Suprapubic skin (tissue), 4 donors: ENCODE measurements at regions not wholly inside any gene's neighbourhood (a gene's known extent, or its start where the extent isn't known, plus 50 kb on each side); places are given as distances from the start of the nearest gene placed in this dataset.

Experiments
- DNase-seq, 2 donors: peaks; one replicate each; pipeline ENCODE4 v3.0.0-alpha.2; 2019; ENCODE audit warnings: low spot score in 2 of 2
- H3K27ac ChIP-seq: fragments of 200-600 bp; sonication (generic); one replicate; pipeline ENCODE4 v1.5.1; 2019
- H3K27me3 ChIP-seq: fragments of 200-600 bp; sonication (generic); one replicate; pipeline ENCODE4 v1.5.1; 2019
- H3K36me3 ChIP-seq: fragments of 200-600 bp; sonication (generic); one replicate; pipeline ENCODE4 v1.5.1; 2019
- H3K4me1 ChIP-seq: fragments of 200-600 bp; sonication (generic); one replicate; pipeline ENCODE4 v1.5.1; 2019
- H3K4me3 ChIP-seq: fragments of 200-600 bp; sonication (generic); one replicate; pipeline ENCODE4 v1.5.1; 2019; ENCODE audit warnings: mild to moderate bottlenecking
- H3K9me3 ChIP-seq: fragments of 200-600 bp; sonication (generic); one replicate; pipeline ENCODE4 v1.5.1; 2019
- EP300 ChIP-seq: sonication (generic); formaldehyde crosslinking; IDR thresholded peaks from one replicate; pipeline ENCODE4 v1.6.1; 2017; ENCODE audit warnings: antibody characterized with exemption
- POLR2A ChIP-seq, 2 donors: fragments of 450-650 bp; IDR thresholded peaks; one replicate each; pipeline ENCODE4 v1.6.1; 2017; ENCODE audit warnings: antibody characterized with exemption in 2 of 2, mild to moderate bottlenecking in 2 of 2, moderate library complexity in 2 of 2
- POLR2AphosphoS5 ChIP-seq, 3 donors: sonication (generic); formaldehyde crosslinking; IDR thresholded peaks; one replicate each; pipeline ENCODE4 v1.6.1; 2017; ENCODE audit warnings: antibody characterized with exemption in 3 of 3
- WGBS: methylation state at CpG from one replicate; pipeline ENCODE4 v1.1.5; 2018; 5-methylcytosine and 5-hydroxymethylcytosine counted together
- TF ChIP-seq, protein P1 (sequence below), 2 donors: fragments of 200-600 bp in 1 of 2; fragments of 450-650 bp in 1 of 2; sonication (generic) in 1 of 2; IDR thresholded peaks; one replicate each; pipeline ENCODE4 v1.5.1; 2016 to 2019; ENCODE audit warnings: antibody characterized with exemption in 2 of 2, mild to moderate bottlenecking in 1 of 2, moderate library complexity in 1 of 2

DNA sequence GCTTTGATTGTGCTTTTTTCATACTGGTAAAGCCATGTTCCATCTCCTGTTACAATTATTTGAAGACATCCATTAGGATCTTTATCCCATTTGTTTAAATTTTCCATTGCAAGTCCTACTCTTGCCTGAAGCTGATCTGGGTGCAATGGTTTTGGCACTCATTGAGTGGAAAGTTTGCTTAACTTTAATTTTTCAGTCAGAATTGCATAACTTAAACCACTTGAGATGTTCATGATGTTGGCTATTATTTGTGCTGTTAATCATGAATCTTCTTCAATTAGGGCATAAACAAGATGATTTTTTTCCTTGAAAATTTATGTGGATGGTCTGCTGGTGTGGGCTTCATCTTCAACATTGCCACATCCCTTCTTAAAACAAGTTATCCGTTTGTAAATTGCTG is 180.1 kb downstream of the ST6GAL2 start:
- Histone ChIP-seq H3K27ac (no peak overlapping the region), H3K4me1 (peaks cover 9% of the 10 kb centered on the region), H3K36me3 (no peaks in the 10 kb centered on the region), H3K9me3 (no peaks in the 10 kb centered on the region), H3K4me3 (no peak overlapping the region), H3K27me3 (no peaks in the 10 kb centered on the region)
- no peak for TF ChIP-seq POLR2A (IDR thresholded peaks at IDR 0.05)
- TF ChIP-seq POLR2AphosphoS5 (IDR thresholded peaks at IDR 0.05): no peak
- TF ChIP-seq, protein P1, sequence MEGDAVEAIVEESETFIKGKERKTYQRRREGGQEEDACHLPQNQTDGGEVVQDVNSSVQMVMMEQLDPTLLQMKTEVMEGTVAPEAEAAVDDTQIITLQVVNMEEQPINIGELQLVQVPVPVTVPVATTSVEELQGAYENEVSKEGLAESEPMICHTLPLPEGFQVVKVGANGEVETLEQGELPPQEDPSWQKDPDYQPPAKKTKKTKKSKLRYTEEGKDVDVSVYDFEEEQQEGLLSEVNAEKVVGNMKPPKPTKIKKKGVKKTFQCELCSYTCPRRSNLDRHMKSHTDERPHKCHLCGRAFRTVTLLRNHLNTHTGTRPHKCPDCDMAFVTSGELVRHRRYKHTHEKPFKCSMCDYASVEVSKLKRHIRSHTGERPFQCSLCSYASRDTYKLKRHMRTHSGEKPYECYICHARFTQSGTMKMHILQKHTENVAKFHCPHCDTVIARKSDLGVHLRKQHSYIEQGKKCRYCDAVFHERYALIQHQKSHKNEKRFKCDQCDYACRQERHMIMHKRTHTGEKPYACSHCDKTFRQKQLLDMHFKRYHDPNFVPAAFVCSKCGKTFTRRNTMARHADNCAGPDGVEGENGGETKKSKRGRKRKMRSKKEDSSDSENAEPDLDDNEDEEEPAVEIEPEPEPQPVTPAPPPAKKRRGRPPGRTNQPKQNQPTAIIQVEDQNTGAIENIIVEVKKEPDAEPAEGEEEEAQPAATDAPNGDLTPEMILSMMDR (IDR thresholded peaks at IDR 0.05): no peak
- no peak for TF ChIP-seq EP300
- WGBS: 59% methylated on average over 1 of the region's 1 CpG
- no peak for DNase-seq

DNA sequence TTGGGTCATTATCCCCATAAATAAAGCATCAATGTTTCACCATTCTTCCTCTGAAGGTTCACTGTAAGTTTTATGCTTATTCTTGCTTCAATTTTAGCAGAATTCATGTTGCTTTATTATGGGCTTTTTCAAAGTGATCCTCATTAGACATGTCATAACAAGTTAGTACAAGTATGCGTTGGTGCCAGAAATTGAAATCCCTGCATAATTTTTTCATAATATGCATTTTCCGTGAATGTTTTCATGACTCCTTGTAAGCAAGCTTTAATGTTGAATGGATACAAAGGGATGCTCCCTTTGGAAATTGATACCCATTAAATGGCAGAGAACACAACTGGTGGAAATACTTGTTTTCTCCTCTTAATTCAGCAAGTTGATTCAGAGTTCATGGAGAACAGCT is 179.7 kb downstream of the ST6GAL2 start:
- H3K27me3 ChIP-seq: no peaks in the 10 kb centered on the region
- WGBS: 47% methylated on average over 2 of the region's 2 CpGs
- no peak for DNase-seq

DNA sequence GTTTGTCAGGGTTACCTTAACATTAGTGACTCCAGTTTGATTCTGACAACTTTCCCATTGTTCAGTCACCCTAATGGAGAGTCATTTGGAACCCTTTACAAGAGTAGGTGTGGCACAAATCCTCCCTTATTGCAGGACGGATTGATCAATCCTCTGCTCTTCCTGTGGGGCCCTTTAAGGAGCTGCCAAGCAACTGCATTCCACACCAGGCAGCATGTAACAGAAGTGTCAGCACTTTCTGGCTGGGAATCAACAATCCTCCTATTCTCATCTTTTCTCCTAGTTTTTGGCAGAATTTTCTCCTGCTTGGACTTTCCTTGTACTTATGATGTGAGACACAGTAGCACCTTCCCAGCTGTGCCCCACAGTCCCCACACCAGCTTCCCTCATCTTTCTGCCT is 177.8 kb downstream of the ST6GAL2 start:
- WGBS: 0% methylated on average over 1 of the region's 1 CpG
- H3K4me1 ChIP-seq: peaks cover 9% of the 10 kb centered on the region
- TF ChIP-seq POLR2A (IDR thresholded peaks at IDR 0.05) (no peak), EP300 (no peak)
- no peaks in the 10 kb centered on the region for H3K9me3 ChIP-seq
- no peaks in the 10 kb centered on the region for H3K36me3 ChIP-seq
- DNase-seq: no peak
- H3K27ac ChIP-seq: no peak overlapping the region
- no peaks in the 10 kb centered on the region for H3K27me3 ChIP-seq
- no peak overlapping the region for H3K4me3 ChIP-seq

More for the DNA sequence above, 179.7 kb downstream of the ST6GAL2 start:
- TF ChIP-seq, protein P1 (IDR thresholded peaks at IDR 0.05): no peak
- TF ChIP-seq POLR2A (IDR thresholded peaks at IDR 0.05) (no peak), POLR2AphosphoS5 (IDR thresholded peaks at IDR 0.05) (no peak), EP300 (no peak)
- H3K9me3 ChIP-seq: no peaks in the 10 kb centered on the region
- H3K27ac ChIP-seq: no peak overlapping the region
- peaks cover 9% of the 10 kb centered on the region for H3K4me1 ChIP-seq
- H3K4me3 ChIP-seq: no peak overlapping the region
- H3K36me3 ChIP-seq: no peaks in the 10 kb centered on the region

DNA sequence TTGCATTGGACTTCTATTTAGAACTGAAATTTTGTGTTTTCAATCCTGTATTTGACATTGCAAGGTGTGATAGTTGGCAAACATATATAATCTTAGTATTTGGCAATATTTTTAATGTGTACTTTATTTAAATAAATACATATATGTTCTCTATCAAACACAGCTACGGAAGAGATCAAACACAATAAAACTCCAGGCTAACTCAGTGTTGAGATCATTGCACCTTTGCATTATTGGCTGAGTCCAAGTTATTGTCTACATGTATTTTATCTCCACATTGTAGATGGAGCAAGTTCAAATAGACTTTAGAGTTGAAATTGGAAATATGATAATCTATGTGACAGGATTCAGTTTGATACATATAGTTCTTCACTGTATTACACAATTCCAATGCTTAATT is 176.7 kb downstream of the ST6GAL2 start:
- TF ChIP-seq POLR2A (IDR thresholded peaks at IDR 0.05) (no peak), POLR2AphosphoS5 (IDR thresholded peaks at IDR 0.05) (no peak), EP300 (no peak)
- TF ChIP-seq, protein P1 (IDR thresholded peaks at IDR 0.05): no peak
- 83% methylated on average over 1 of the region's 1 CpG for WGBS
- no peak overlapping the region for H3K4me3 ChIP-seq

DNA sequence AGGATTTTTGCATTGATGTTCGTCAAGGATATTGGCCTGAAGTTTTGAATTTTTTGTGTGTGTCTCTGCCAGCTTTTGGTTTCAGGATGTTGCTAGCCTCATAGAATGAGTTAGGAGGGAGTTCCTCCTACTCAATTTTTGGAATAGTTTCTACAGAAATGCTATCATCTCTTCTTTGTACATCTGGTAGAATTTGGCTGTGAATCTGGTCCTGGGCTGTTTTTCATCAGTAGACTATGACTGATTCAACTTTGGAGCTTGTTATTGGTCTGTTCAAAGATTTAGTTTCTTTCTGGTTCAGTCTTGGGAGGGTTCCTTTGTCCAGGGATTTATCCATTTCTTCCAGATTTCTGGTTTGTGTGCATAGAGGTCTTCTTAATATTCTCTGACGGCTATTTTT is 166.7 kb downstream of the ST6GAL2 start:
- no peak overlapping the region for H3K4me3 ChIP-seq
- H3K27me3 ChIP-seq: no peaks in the 10 kb centered on the region
- H3K9me3 ChIP-seq: no peaks in the 10 kb centered on the region
- 56% methylated on average over 2 of the region's 2 CpGs for WGBS
- H3K4me1 ChIP-seq: no peaks in the 10 kb centered on the region
- no peak for DNase-seq
- TF ChIP-seq POLR2A (IDR thresholded peaks at IDR 0.05) (no peak), EP300 (no peak)
- H3K36me3 ChIP-seq: no peaks in the 10 kb centered on the region
- H3K27ac ChIP-seq: no peak overlapping the region

More for the DNA sequence above, 176.7 kb downstream of the ST6GAL2 start:
- Histone ChIP-seq H3K27me3 (no peaks in the 10 kb centered on the region), H3K27ac (no peak overlapping the region), H3K36me3 (no peaks in the 10 kb centered on the region), H3K4me1 (peaks cover 9% of the 10 kb centered on the region), H3K9me3 (no peaks in the 10 kb centered on the region)
- DNase-seq: no peak

DNA sequence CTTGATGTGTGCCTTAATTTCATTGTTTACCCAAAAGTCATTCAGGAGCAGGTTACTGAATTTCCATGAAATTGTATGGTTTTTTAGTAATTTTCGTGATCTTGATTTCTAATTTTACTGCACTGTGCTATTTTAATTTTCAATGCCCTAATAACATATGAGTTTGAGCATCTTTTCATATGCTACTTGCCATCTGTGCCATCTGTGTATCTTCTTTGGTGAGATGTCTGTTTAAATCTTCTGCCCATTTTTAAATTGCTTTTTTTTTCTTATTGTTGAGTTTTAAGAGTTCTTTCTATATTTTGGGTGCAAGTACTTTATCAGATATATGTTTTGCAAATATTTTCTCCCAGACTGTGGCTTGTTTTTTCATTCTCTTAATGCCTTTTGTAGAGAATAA is 165.9 kb downstream of the ST6GAL2 start:
- WGBS: 74% methylated on average over 1 of the region's 1 CpG
- no peak overlapping the region for H3K4me3 ChIP-seq
- no peak for DNase-seq
- no peaks in the 10 kb centered on the region for H3K27me3 ChIP-seq
- H3K36me3 ChIP-seq: no peaks in the 10 kb centered on the region
- H3K9me3 ChIP-seq: no peaks in the 10 kb centered on the region
- TF ChIP-seq POLR2AphosphoS5 (IDR thresholded peaks at IDR 0.05) (no peak), EP300 (no peak), POLR2A (IDR thresholded peaks at IDR 0.05) (no peak)
- TF ChIP-seq, protein P1 (IDR thresholded peaks at IDR 0.05): no peak
- H3K27ac ChIP-seq: no peak overlapping the region
- no peaks in the 10 kb centered on the region for H3K4me1 ChIP-seq
